KMS-11 (cell line): ENCODE measurements at regions not wholly inside any gene's neighbourhood (a gene's known extent, or its start where the extent isn't known, plus 50 kb on each side); places are given as distances from the start of the nearest gene placed in this dataset.

Experiments
- H2AFZ ChIP-seq: fragments of 200-600 bp; sonication (generic); 2 replicates; pipeline ENCODE4 v1.6.1; 2016; ENCODE audit warnings: antibody characterized with exemption, mixed run types, low read depth
- H3K27ac ChIP-seq: fragments of 200-600 bp; sonication (generic); 2 replicates; pipeline ENCODE4 v1.6.1; 2016; ENCODE audit warnings: mild to moderate bottlenecking, mixed run types
- H3K27me3 ChIP-seq: fragments of 200-600 bp; sonication (generic); 2 replicates; pipeline ENCODE4 v1.6.1; 2017; ENCODE audit warnings: mild to moderate bottlenecking, low read depth, mixed run types, moderate library complexity; ENCODE audit not compliant: insufficient read depth
- H3K36me3 ChIP-seq: fragments of 200-600 bp; sonication (generic); 2 replicates; pipeline ENCODE4 v1.6.1; 2017; ENCODE audit warnings: mild to moderate bottlenecking, mixed run types; ENCODE audit not compliant: insufficient read depth
- H3K4me1 ChIP-seq: fragments of 200-600 bp; sonication (generic); 2 replicates; pipeline ENCODE4 v1.6.1; 2016; ENCODE audit warnings: mild to moderate bottlenecking, low read depth, mixed run types; ENCODE audit not compliant: poor library complexity, severe bottlenecking
- H3K4me2 ChIP-seq: fragments of 200-600 bp; sonication (generic); 2 replicates; pipeline ENCODE4 v1.7.0; 2016; ENCODE audit warnings: mild to moderate bottlenecking, mixed run types
- H3K4me3 ChIP-seq: fragments of 200-600 bp; sonication (generic); IDR thresholded peaks from 2 replicates; pipeline ENCODE4 v1.6.1; 2017; ENCODE audit warnings: low read depth, low read length, mixed read lengths; ENCODE audit not compliant: insufficient read depth
- H3K79me2 ChIP-seq: fragments of 200-600 bp; sonication (generic); 2 replicates; pipeline ENCODE4 v1.6.1; 2016; ENCODE audit warnings: low read depth, mixed run types; ENCODE audit not compliant: insufficient read depth
- H3K9ac ChIP-seq: fragments of 200-600 bp; sonication (generic); 2 replicates; pipeline ENCODE4 v1.6.1; 2016; ENCODE audit warnings: mild to moderate bottlenecking, mixed run types
- H4K20me1 ChIP-seq: fragments of 200-600 bp; sonication (generic); 2 replicates; pipeline ENCODE4 v1.6.1; 2016; ENCODE audit warnings: mild to moderate bottlenecking, mixed run types; ENCODE audit not compliant: insufficient read depth
- CTCF ChIP-seq: fragments of 200-600 bp; sonication (generic); conservative IDR thresholded peaks from 2 replicates; pipeline ENCODE4 v1.6.1; 2017; ENCODE audit warnings: low read depth, mild to moderate bottlenecking, antibody characterized with exemption, low read length, moderate library complexity, mixed read lengths

DNA sequence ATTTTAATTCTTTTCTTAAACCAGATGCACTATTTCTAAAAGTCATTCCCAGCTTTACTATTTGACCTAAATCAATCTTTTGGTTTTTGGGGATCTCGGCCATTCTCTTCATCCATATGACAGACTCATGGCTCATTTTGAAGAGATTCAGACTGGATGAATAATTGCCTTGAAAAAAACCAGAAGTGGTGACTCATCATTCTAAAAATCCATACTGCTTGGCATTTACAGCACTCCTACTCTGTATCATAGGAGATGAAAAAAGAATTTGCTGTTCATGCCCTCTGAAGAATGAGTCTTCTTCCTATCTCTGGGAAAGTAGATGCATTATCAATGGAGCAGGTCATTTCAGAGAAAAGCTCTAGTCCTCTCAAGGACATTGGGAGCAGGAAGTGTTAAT lies 220.5 kb upstream of the RPS6KA3 start:
- Histone ChIP-seq H3K36me3 (no peaks in the 10 kb centered on the region), H3K27ac (no peak overlapping the region), H3K4me3 (no peak overlapping the region), H3K4me2 (no peak overlapping the region), H3K79me2 (no peaks in the 10 kb centered on the region), H3K9ac (no peak overlapping the region), H2AFZ (no peak overlapping the region), H4K20me1 (no peaks in the 10 kb centered on the region), H3K4me1 (no peaks in the 10 kb centered on the region), H3K27me3 (no peaks in the 10 kb centered on the region)
- TF ChIP-seq CTCF = no peak

GRCh38 chrX:20481632-20482031 lies 214.9 kb upstream of the RPS6KA3 start:
- Histone ChIP-seq H3K4me2 (no peak overlapping the region), H2AFZ (no peak overlapping the region), H4K20me1 (no peaks in the 10 kb centered on the region), H3K27ac (no peak overlapping the region), H3K9ac (no peak overlapping the region), H3K4me1 (no peaks in the 10 kb centered on the region), H3K36me3 (no peaks in the 10 kb centered on the region), H3K4me3 (no peak overlapping the region), H3K79me2 (no peaks in the 10 kb centered on the region), H3K27me3 (no peaks in the 10 kb centered on the region)
- TF ChIP-seq CTCF = no peak

DNA sequence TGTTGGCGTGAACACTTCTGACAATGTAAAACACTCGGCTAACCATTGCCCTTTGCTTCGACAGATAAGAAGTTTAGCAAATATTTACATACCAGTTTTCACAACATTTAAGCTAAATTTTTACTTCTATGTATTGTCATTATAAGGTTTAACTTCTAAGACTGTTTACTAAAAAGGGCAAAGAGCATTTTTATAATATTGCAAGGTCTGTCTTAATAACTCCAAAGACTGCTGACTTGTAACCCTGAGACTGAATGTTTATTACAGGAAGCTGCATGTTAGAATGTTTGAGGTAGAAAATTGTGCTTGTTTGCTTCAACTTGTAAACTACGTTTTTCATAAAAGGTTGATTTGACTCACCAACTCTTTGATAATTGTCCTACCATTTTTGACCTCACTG lies 213.2 kb upstream of the RPS6KA3 start:
- Histone ChIP-seq H3K4me3 (no peak overlapping the region), H3K27me3 (no peaks in the 10 kb centered on the region), H2AFZ (no peak overlapping the region), H3K79me2 (no peaks in the 10 kb centered on the region), H3K36me3 (no peaks in the 10 kb centered on the region), H3K4me1 (no peaks in the 10 kb centered on the region), H3K27ac (no peak overlapping the region), H3K4me2 (no peak overlapping the region), H3K9ac (no peak overlapping the region), H4K20me1 (no peaks in the 10 kb centered on the region)
- no peak for TF ChIP-seq CTCF

- H3K27me3 ChIP-seq = no peaks in the 10 kb centered on the region
- no peaks in the 10 kb centered on the region for H3K36me3 ChIP-seq
- no peak overlapping the region for H3K4me3 ChIP-seq
- TF ChIP-seq CTCF = no peak
- no peak overlapping the region for H3K9ac ChIP-seq
- no peaks in the 10 kb centered on the region for H4K20me1 ChIP-seq
- no peaks in the 10 kb centered on the region for H3K79me2 ChIP-seq
- no peaks in the 10 kb centered on the region for H3K4me1 ChIP-seq
- H2AFZ ChIP-seq = no peak overlapping the region
- H3K4me2 ChIP-seq = no peak overlapping the region
- H3K27ac ChIP-seq = no peak overlapping the region
These were observed 212.3 kb upstream of the RPS6KA3 start for GRCh38 chrX:20479048-20479447.
